CD4-positive, CD25-positive, alpha-beta regulatory T cell (primary cell): ENCODE measurements at regions not wholly inside any gene's neighbourhood (a gene's known extent, or its start where the extent isn't known, plus 50 kb on each side); places are given as distances from the start of the nearest gene placed in this dataset.
A peak's percentile ranks its signal among the peaks of the same experiment; 100 is the strongest.
"Not testable (repeated sequence)": the region's sequence is repeated elsewhere in the genome, so short reads cannot be mapped to it uniquely, and the experiment has no call there.

Source experiments
- ATAC-seq, 2 donors: fragments of 150-1000 bp; cut with Tn5 transposase; one replicate each; pipeline ENCODE4 v1.10.0; 2021; ENCODE audit warnings: low read depth in 2 of 2, moderate number of reproducible peaks in 2 of 2, moderate library complexity in 1 of 2
- DNase-seq, 3 donors: peaks; one replicate each; pipeline versions ENCODE4 v3.0.0 to v3.0.0-alpha.2; 2012 to 2022; ENCODE audit warnings: mixed read lengths in 1 of 3
- H3K27ac ChIP-seq: one replicate; pipeline ENCODE4 v1.7.0; 2013; ENCODE audit warnings: mild to moderate bottlenecking, low read length; ENCODE audit not compliant: insufficient read depth, poor library complexity, severe bottlenecking
- H3K27me3 ChIP-seq: one replicate; pipeline ENCODE4 v1.7.0; 2013; ENCODE audit warnings: low read length; ENCODE audit not compliant: control insufficient read depth, insufficient read depth
- H3K36me3 ChIP-seq: one replicate; pipeline ENCODE4 v1.7.0; 2013; ENCODE audit warnings: mild to moderate bottlenecking, low read length, moderate library complexity; ENCODE audit not compliant: control insufficient read depth, insufficient read depth
- H3K4me1 ChIP-seq: 2 replicates; pipeline ENCODE4 v1.7.0; 2013; ENCODE audit warnings: mild to moderate bottlenecking, low read length; ENCODE audit not compliant: insufficient read depth, control insufficient read depth, poor library complexity, severe bottlenecking
- H3K4me3 ChIP-seq: one replicate; pipeline ENCODE4 v1.7.0; 2013; ENCODE audit warnings: low read depth, mild to moderate bottlenecking, low read length, moderate library complexity
- H3K9me3 ChIP-seq, 2 experiments: 1 replicate in 1 of 2; 2 replicates in 1 of 2; pipeline ENCODE4 v1.7.0; 2013; ENCODE audit warnings: low read length in 2 of 2, mild to moderate bottlenecking in 1 of 2, moderate library complexity in 1 of 2; ENCODE audit not compliant: control insufficient read depth in 2 of 2
- H3K27ac Mint-ChIP-seq, 3 donors: one replicate each; pipeline ENCODE4 v1.8.0; 2020 to 2022; ENCODE audit warnings: mild to moderate bottlenecking in 3 of 3, mixed read lengths in 3 of 3, moderate library complexity in 2 of 3
- H3K27me3 Mint-ChIP-seq: one replicate; pipeline ENCODE4 v1.8.0; 2022; ENCODE audit warnings: mild to moderate bottlenecking, mixed read lengths
- H3K36me3 Mint-ChIP-seq: one replicate; pipeline ENCODE4 v1.8.0; 2020; ENCODE audit warnings: mixed read lengths
- H3K4me1 Mint-ChIP-seq, 4 donors: one replicate each; pipeline ENCODE4 v1.8.0; 2020 to 2022; ENCODE audit warnings: mixed read lengths in 4 of 4, mild to moderate bottlenecking in 1 of 4
- H3K4me3 Mint-ChIP-seq, 4 donors: one replicate each; pipeline ENCODE4 v1.8.0; 2020 to 2022; ENCODE audit warnings: mild to moderate bottlenecking in 4 of 4, mixed read lengths in 4 of 4, moderate library complexity in 3 of 4
- H3K9me3 Mint-ChIP-seq, 7 donors: one replicate each; pipeline ENCODE4 v1.8.0; 2020 to 2022; ENCODE audit warnings: mixed read lengths in 7 of 7, mild to moderate bottlenecking in 3 of 7, moderate library complexity in 2 of 7

DNA sequence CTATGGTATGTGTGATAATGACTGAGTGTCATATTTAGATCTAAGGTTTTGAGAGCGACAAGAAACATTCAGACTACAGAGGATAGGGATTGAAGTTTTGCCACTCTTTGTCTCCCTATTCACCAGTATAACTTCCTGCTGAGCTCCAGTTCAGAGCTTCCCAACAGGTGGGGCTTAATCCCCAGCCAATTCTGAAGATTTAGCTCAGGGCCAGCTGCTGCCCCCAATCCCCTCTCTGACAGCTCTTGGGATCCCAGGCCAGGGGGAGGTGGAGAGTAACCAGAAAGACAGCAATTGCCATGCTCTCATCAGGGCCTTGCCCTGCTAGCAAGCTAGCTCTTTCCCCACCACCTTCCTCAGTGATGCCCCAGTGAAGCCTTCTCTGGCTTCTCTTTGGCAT lies 57.8 kb downstream of the TRIL start:
- Mint-ChIP-seq H3K27ac (no peak overlapping the region), H3K4me1 (no peaks in the 10 kb centered on the region)
- H3K27me3 ChIP-seq = no peaks in the 10 kb centered on the region

DNA sequence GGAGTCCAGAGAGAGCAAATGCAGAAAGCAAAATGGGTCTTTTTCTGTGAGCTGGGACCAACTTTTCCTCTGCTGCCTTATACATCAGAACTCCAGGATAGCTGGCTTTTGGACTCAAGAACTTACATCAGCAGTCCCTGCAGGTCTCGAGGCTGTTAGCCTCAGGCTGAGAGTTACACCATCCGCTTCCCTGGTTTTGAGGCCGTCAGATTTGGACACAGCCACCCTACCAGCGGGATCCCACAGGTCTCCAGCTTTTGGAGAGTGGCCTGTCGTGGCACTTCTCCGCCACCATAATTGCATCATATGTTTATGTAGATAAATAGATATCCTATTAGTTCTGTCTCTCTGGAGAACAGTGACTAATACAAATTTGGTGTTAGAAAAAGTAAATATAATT lies 64.2 kb downstream of the TRIL start:
- Mint-ChIP-seq H3K36me3 (no peaks in the 10 kb centered on the region), H3K9me3 (peaks cover 0 to 7% (median 0%) of the 10 kb centered on the region in 7 donors), H3K4me1 (no peaks in the 10 kb centered on the region), H3K4me3 (no peak overlapping the region), H3K27ac (no peak overlapping the region), H3K27me3 (peaks cover 7% of the 10 kb centered on the region)
- no peaks in the 10 kb centered on the region for H3K9me3 ChIP-seq
- no peak overlapping the region for H3K4me3 ChIP-seq
- no peak overlapping the region for H3K27ac ChIP-seq
- no peaks in the 10 kb centered on the region for H3K27me3 ChIP-seq
- DNase-seq (no peak), ATAC-seq (no peak)
- no peaks in the 10 kb centered on the region for H3K36me3 ChIP-seq
- no peaks in the 10 kb centered on the region for H3K4me1 ChIP-seq

More for the DNA sequence above, 57.8 kb downstream of the TRIL start:
- Mint-ChIP-seq H3K27me3 (no peaks in the 10 kb centered on the region), H3K9me3 (peaks cover 0 to 2% (median 0%) of the 10 kb centered on the region in 7 donors), H3K4me3 (no peak overlapping the region), H3K36me3 (no peaks in the 10 kb centered on the region)
- H3K9me3 ChIP-seq = no peaks in the 10 kb centered on the region
- H3K4me1 ChIP-seq = no peaks in the 10 kb centered on the region
- no peaks in the 10 kb centered on the region for H3K36me3 ChIP-seq
- no peak for DNase-seq
- H3K27ac ChIP-seq = no peak overlapping the region
- no peak for ATAC-seq
- H3K4me3 ChIP-seq = no peak overlapping the region

DNA sequence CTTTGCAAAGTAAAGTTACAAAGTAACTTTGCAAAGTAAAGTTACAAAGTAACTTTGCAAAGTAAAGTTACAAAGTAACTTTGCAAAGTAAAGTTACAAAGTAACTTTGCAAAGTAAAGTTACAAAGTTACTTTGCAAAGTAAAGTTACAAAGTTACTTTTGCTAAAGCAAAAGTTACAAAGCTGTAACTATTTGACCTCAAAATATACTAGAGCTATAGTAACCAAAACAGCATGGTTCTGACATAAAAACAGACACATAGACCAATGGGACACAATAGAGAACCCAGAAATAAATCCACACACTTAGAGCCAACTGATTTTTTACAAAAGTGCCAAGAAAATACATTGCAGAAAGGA lies 66.3 kb downstream of the TRIL start:
- not testable (repeated sequence) for ATAC-seq

DNA sequence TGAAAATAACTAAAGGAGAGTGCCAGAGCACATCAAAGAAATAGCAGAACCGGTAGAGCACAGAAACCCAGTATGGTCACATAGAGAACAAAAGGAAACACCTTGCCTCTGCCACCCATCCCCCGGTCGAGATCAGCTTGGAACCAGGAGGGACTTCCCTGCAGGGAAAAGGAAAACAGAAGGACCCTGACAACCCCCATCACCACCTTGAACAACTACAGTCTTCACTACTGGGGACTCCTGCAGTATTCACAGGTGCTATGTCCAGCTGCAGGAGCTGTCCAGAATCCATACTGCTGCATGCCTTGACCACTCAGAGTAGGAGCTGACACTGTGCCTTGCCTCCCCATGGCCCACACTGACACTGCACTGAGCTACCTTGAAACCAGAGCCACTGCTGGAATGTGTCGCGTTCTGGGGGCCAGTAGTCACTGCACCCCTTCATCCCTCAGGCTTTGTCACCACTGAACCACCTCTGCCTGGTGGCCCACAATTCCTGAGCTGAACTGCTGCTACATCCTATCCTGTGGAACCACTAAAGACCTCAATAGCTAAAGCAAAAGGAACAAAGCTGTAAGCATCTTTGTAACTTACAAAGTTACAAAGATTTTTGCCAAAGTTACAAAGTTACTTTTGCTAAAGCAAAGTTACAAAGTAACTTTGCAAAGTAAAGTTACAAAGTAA lies 66.8 kb downstream of the TRIL start:
- peaks cover 0 to 7% (median 0%) of the 10 kb centered on the region in 7 donors for H3K9me3 Mint-ChIP-seq
- H3K4me1 ChIP-seq = no peaks in the 10 kb centered on the region
- peaks cover 7% of the 10 kb centered on the region for H3K27me3 Mint-ChIP-seq
- H3K9me3 ChIP-seq = no peaks in the 10 kb centered on the region
- DNase-seq (no peak), ATAC-seq (no peak)
- H3K36me3 ChIP-seq = no peaks in the 10 kb centered on the region
- no peak overlapping the region for H3K4me3 Mint-ChIP-seq
- no peak overlapping the region for H3K27ac ChIP-seq
- no peaks in the 10 kb centered on the region for H3K4me1 Mint-ChIP-seq
- H3K27me3 ChIP-seq = no peaks in the 10 kb centered on the region
- H3K4me3 ChIP-seq = no peak overlapping the region
- H3K36me3 Mint-ChIP-seq = no peaks in the 10 kb centered on the region
- peak overlapping the region in 1 of 3 donors; percentile 62 for H3K27ac Mint-ChIP-seq

More for the DNA sequence above, 66.3 kb downstream of the TRIL start:
- not testable (repeated sequence) for H3K4me1 ChIP-seq, H3K27ac ChIP-seq, H3K9me3 Mint-ChIP-seq, H3K9me3 ChIP-seq, H3K36me3 ChIP-seq, H3K27ac Mint-ChIP-seq, H3K36me3 Mint-ChIP-seq, H3K27me3 ChIP-seq, DNase-seq, H3K4me3 ChIP-seq, H3K4me1 Mint-ChIP-seq, H3K4me3 Mint-ChIP-seq, H3K27me3 Mint-ChIP-seq

DNA sequence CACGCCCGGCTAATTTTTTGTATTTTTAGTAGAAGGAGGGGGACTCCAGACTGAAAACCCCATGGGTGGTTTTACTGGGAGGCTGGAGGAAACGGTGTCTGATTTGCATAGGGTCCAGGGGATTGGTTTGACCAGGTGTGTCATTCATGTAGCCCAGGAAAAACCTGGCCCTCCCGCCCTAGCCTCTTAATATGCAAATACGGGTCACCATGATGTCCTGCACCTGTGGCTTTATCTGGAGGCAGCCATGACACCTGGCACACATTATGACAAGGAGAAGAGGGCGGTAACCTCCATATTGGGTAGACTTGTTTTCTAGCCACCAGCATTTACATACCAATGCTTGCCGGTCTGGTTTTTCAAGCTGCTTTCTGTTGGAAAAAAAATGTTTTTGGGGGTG lies 68.0 kb downstream of the TRIL start:
- Histone ChIP-seq H3K9me3 (no peaks in the 10 kb centered on the region), H3K27ac (no peak overlapping the region), H3K27me3 (no peaks in the 10 kb centered on the region), H3K4me3 (no peak overlapping the region), H3K4me1 (no peaks in the 10 kb centered on the region), H3K36me3 (no peaks in the 10 kb centered on the region)
- H3K9me3 Mint-ChIP-seq = peaks cover 0 to 7% (median 0%) of the 10 kb centered on the region in 7 donors
- H3K36me3 Mint-ChIP-seq = no peaks in the 10 kb centered on the region
- no peak for ATAC-seq
- no peak for DNase-seq
- no peaks in the 10 kb centered on the region for H3K4me1 Mint-ChIP-seq
- H3K27me3 Mint-ChIP-seq = peaks cover 7% of the 10 kb centered on the region
- no peak overlapping the region for H3K27ac Mint-ChIP-seq
- H3K4me3 Mint-ChIP-seq = no peak overlapping the region

DNA sequence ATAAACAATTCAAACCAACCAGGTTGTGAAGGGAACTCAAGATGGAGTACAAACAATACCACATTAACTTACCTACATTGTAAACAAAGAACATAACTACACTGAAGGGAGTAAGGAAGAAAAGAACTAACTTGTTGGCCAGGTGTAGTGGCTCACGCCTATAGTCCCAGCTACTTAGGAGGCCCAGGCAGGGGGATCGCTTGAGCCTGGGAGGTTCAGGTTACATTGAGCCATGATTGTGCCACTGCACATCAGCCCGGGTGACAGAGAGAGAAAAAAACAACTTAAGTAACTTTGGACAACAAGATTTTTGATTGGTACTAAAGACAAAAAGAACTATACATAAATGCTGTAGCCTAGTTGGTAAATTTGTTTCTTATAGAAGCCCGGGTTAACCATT lies 68.8 kb downstream of the TRIL start:
- Mint-ChIP-seq H3K9me3 (peaks cover 0 to 7% (median 0%) of the 10 kb centered on the region in 7 donors), H3K36me3 (no peaks in the 10 kb centered on the region), H3K27me3 (peaks cover 7% of the 10 kb centered on the region), H3K27ac (peak overlapping the region in 1 of 3 donors; percentile 3), H3K4me3 (no peak overlapping the region), H3K4me1 (no peaks in the 10 kb centered on the region)
- H3K27me3 ChIP-seq = no peaks in the 10 kb centered on the region
- H3K9me3 ChIP-seq = no peaks in the 10 kb centered on the region
- no peak overlapping the region for H3K27ac ChIP-seq
- H3K4me3 ChIP-seq = no peak overlapping the region
- H3K36me3 ChIP-seq = no peaks in the 10 kb centered on the region
- no peak for ATAC-seq
- no peaks in the 10 kb centered on the region for H3K4me1 ChIP-seq
- no peak for DNase-seq

DNA sequence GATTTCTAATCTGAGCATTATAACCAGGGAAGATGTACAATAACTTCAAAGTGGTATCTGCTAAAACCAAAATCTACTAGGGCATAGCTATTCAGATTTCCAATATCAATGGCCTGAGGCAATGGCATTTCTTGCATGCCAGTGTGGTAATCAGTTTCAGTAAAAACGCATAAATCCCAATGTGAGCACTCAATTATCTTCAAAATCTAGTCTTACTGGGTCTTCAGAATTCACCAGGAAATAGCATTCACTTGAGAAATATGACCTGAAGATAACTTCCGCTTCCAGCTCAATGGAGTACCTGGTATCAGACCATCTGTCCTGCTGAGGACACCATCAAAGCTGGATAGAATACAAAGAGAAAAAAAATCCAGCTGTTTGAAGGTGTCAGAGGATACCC lies 72.4 kb downstream of the TRIL start:
- no peak overlapping the region for H3K4me3 Mint-ChIP-seq
- Histone ChIP-seq H3K9me3 (no peaks in the 10 kb centered on the region), H3K36me3 (no peaks in the 10 kb centered on the region), H3K27me3 (peaks cover 2% of the 10 kb centered on the region), H3K4me1 (no peaks in the 10 kb centered on the region), H3K27ac (no peak overlapping the region), H3K4me3 (no peak overlapping the region)
- peaks cover 16% of the 10 kb centered on the region for H3K27me3 Mint-ChIP-seq
- no peak for ATAC-seq
- DNase-seq = no peak
- peaks cover 0 to 5% (median 0%) of the 10 kb centered on the region in 7 donors for H3K9me3 Mint-ChIP-seq
- no peak overlapping the region for H3K27ac Mint-ChIP-seq
- no peaks in the 10 kb centered on the region for H3K36me3 Mint-ChIP-seq
- no peaks in the 10 kb centered on the region for H3K4me1 Mint-ChIP-seq

DNA sequence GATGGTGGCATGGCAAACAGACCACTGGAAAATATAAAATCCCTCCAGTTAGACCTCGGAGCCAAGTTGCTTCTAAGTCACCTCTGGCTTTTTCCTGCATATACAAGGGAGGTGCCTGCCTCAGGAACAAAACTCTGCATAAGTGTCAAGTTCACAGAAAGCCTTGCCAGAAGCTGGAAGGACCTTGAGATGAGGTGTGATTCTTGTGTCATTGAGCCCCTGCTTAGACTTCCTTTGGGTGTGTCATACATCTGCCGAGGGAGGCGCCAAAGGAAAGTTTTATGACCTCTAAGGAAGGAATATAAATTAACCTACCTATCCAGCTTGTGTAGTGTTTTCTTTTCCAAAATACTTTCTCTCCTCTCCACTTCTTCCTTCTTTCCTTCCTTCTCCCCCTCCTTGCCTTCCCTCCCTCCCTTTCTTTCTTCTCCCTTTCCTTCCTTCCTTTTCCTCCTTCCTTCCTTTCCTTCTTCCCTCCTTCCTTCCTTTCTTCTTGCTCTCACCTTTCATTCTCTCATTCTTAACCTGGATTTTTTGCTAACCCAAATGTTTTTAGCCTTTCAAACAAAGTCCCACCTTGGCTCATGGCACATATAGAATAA lies 75.2 kb downstream of the TRIL start:
- Mint-ChIP-seq H3K36me3 (no peaks in the 10 kb centered on the region), H3K4me3 (no peak overlapping the region), H3K27me3 (peaks cover 8% of the 10 kb centered on the region), H3K4me1 (no peaks in the 10 kb centered on the region), H3K27ac (no peak overlapping the region), H3K9me3 (peaks cover 0 to 2% (median 0%) of the 10 kb centered on the region in 7 donors)
- Histone ChIP-seq H3K9me3 (no peaks in the 10 kb centered on the region), H3K27ac (no peak overlapping the region), H3K4me3 (no peak overlapping the region), H3K36me3 (no peaks in the 10 kb centered on the region), H3K27me3 (peaks cover 2% of the 10 kb centered on the region), H3K4me1 (no peaks in the 10 kb centered on the region)
- no peak for ATAC-seq
- DNase-seq = no peak
